ENCODE measurements at regions not wholly inside any gene's neighbourhood (a gene's known extent, or its start where the extent isn't known, plus 50 kb on each side); places are given as distances from the start of the nearest gene placed in this dataset.

- Histone ChIP-seq H3K4ac (ENCODE audit: low read depth, low read length) (no peak overlapping the region), H2AK9ac (replicated peaks; ENCODE audit: low read depth, low read length, poor library complexity) (no peak overlapping the region), H3K27me3 (ENCODE audit: control insufficient read depth, insufficient read depth, low read length) (no peaks in the 10 kb centered on the region), H2AK5ac (ENCODE audit: low read depth, low read length) (no peak overlapping the region), H3K9ac (ENCODE audit: low read depth, low read length) (no peak overlapping the region), H4K20me1 (ENCODE audit: insufficient read depth, low read length) (no peaks in the 10 kb centered on the region), H3K27ac (ENCODE audit: insufficient read depth, low read length) (no peak overlapping the region), H2BK20ac (ENCODE audit: low read depth, low read length) (no peak overlapping the region), H3K4me2 (ENCODE audit: low read depth, low read length) (no peak overlapping the region), H3K36me3 (ENCODE audit: control insufficient read depth, insufficient read depth, low read length) (no peaks in the 10 kb centered on the region), H4K8ac (ENCODE audit: low read depth in 2 of 2, low read length in 2 of 2) (no peak overlapping the region), H3K18ac (ENCODE audit: low read depth, low read length) (no peak overlapping the region), H4K5ac (ENCODE audit: low read depth, low read length) (no peak overlapping the region), H3K23ac (ENCODE audit: low read depth, low read length) (no peak overlapping the region), H3K9me1 (ENCODE audit: insufficient read depth, low read length) (no peaks in the 10 kb centered on the region), H2BK15ac (ENCODE audit: low read depth, low read length) (no peak overlapping the region), H2BK5ac (ENCODE audit: low read depth, low read length, poor library complexity, severe bottlenecking) (no peak overlapping the region), H3K56ac (ENCODE audit: extremely low read depth, insufficient read depth, low read length) (no peak overlapping the region), H4K91ac (ENCODE audit: insufficient read depth, low read depth, low read length) (no peak overlapping the region), H3K4me1 (ENCODE audit: control insufficient read depth, insufficient read depth, low read length) (no peaks in the 10 kb centered on the region), H3K79me1 (ENCODE audit: low read depth in 1 of 2, low read length in 2 of 2) (no peaks in the 10 kb centered on the region), H2AFZ (replicated peaks; ENCODE audit: low read length, poor library complexity) (no peak overlapping the region), H3K14ac (replicated peaks; ENCODE audit: low read depth, low read length) (no peak overlapping the region), H3K4me3 (ENCODE audit: insufficient read depth, low read depth, low read length) (no peak overlapping the region), H2BK120ac (ENCODE audit: low read depth, low read length) (no peak overlapping the region), H3K9me3 (ENCODE audit: control insufficient read depth, insufficient read depth, low read length) (peaks cover 40% of the 10 kb centered on the region)
- TF ChIP-seq ELK1 (IDR thresholded peaks at IDR 0.05; ENCODE audit: borderline replicate concordance, low read depth, low read length) (no peak), CHD1 (IDR thresholded peaks at IDR 0.05; ENCODE audit: low read depth, low read length) (no peak), FOS (IDR thresholded peaks at IDR 0.05; ENCODE audit: low read depth, low read length) (no peak), USF2 (IDR thresholded peaks at IDR 0.05; ENCODE audit: low read depth, low read length) (no peak), MAFK (IDR thresholded peaks at IDR 0.05; ENCODE audit: low read depth, low read length) (no peak), BHLHE40 (IDR thresholded peaks at IDR 0.05; ENCODE audit: low read depth, low read length) (no peak), POLR2A (IDR thresholded peaks at IDR 0.05; ENCODE audit: low read depth, low read length) (no peak), RAD21 (IDR thresholded peaks at IDR 0.05; ENCODE audit: low read length) (no peak), CTCF (conservative IDR thresholded peaks at IDR 0.05; ENCODE audit: low read depth, low read length) (no peak), NFE2L2 (IDR thresholded peaks at IDR 0.05; ENCODE audit: low read depth, low read length) (no peak), MAZ (IDR thresholded peaks at IDR 0.05; ENCODE audit: borderline replicate concordance, low read depth, low read length) (no peak), CEBPB (IDR thresholded peaks at IDR 0.05; ENCODE audit: low read depth, low read length) (no peak), RCOR1 (IDR thresholded peaks at IDR 0.05; ENCODE audit: insufficient replicate concordance, low read length) (no peak), MXI1 (IDR thresholded peaks at IDR 0.05; ENCODE audit: borderline replicate concordance, low read depth, low read length) (no peak), SMC3 (IDR thresholded peaks at IDR 0.05; ENCODE audit: low read depth, low read length) (no peak), RFX5 (IDR thresholded peaks at IDR 0.05; ENCODE audit: low read depth, low read length) (no peak)
- no TSS peak for BruUV-seq (replicated peaks)
- POLR2A ChIA-PET (ENCODE audit: unreplicated experiment): no interaction called here
- CTCF ChIA-PET: no interaction called here
- in situ Hi-C loops (cut with MboI; ENCODE audit: low sequenced_read_pairs) (no loop called here), intact Hi-C loops (cut with micrococcal nuclease) (no loop called here), dilution Hi-C loops (cut with HindIII; ENCODE audit: low sequenced_read_pairs, unreplicated experiment) (no loop called here)
- 65% methylated on average over 9 of the region's 14 CpGs; no CpG with 5 or more reads in 1 of the 2 experiments for WGBS, 2 experiments (ENCODE audit: extremely low coverage in 2 of 2, insufficient read length in 1 of 2)
- no peak for DNase-seq
- ATAC-seq (ENCODE audit: low read depth): no peak
These were observed 158.6 kb upstream of the RGMA start for GRCh38 chr15:93247466-93248121.
